ENCODE measurements at regions not wholly inside any gene's neighbourhood (a gene's known extent, or its start where the extent isn't known, plus 50 kb on each side); places are given as distances from the start of the nearest gene placed in this dataset.

DNA sequence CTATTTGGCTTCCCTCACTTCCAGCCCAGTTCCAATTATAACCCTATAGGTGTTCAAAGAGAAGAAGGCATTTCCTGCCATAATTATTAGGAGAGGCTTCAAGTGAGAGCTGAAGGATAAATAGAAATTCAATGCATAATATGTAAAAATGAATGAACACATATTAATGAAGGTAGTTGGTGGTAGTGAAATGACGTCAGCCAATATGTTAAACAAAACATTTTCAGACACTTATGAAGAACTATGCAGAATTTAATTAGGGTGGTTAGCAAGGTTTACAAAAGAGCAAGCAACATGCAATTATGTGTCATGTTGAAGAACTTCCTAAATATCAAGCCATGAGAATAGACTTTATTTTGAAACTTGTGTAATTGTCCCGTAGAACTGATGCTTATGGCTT lies 858.8 kb upstream of the DDX18 start:
- TF ChIP-seq, protein P1, sequence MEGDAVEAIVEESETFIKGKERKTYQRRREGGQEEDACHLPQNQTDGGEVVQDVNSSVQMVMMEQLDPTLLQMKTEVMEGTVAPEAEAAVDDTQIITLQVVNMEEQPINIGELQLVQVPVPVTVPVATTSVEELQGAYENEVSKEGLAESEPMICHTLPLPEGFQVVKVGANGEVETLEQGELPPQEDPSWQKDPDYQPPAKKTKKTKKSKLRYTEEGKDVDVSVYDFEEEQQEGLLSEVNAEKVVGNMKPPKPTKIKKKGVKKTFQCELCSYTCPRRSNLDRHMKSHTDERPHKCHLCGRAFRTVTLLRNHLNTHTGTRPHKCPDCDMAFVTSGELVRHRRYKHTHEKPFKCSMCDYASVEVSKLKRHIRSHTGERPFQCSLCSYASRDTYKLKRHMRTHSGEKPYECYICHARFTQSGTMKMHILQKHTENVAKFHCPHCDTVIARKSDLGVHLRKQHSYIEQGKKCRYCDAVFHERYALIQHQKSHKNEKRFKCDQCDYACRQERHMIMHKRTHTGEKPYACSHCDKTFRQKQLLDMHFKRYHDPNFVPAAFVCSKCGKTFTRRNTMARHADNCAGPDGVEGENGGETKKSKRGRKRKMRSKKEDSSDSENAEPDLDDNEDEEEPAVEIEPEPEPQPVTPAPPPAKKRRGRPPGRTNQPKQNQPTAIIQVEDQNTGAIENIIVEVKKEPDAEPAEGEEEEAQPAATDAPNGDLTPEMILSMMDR (conservative IDR thresholded peaks at IDR 0.05; ENCODE audit: low read depth in 2 of 2) = no peak
- TF ChIP-seq, protein P2, sequence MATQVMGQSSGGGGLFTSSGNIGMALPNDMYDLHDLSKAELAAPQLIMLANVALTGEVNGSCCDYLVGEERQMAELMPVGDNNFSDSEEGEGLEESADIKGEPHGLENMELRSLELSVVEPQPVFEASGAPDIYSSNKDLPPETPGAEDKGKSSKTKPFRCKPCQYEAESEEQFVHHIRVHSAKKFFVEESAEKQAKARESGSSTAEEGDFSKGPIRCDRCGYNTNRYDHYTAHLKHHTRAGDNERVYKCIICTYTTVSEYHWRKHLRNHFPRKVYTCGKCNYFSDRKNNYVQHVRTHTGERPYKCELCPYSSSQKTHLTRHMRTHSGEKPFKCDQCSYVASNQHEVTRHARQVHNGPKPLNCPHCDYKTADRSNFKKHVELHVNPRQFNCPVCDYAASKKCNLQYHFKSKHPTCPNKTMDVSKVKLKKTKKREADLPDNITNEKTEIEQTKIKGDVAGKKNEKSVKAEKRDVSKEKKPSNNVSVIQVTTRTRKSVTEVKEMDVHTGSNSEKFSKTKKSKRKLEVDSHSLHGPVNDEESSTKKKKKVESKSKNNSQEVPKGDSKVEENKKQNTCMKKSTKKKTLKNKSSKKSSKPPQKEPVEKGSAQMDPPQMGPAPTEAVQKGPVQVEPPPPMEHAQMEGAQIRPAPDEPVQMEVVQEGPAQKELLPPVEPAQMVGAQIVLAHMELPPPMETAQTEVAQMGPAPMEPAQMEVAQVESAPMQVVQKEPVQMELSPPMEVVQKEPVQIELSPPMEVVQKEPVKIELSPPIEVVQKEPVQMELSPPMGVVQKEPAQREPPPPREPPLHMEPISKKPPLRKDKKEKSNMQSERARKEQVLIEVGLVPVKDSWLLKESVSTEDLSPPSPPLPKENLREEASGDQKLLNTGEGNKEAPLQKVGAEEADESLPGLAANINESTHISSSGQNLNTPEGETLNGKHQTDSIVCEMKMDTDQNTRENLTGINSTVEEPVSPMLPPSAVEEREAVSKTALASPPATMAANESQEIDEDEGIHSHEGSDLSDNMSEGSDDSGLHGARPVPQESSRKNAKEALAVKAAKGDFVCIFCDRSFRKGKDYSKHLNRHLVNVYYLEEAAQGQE (IDR thresholded peaks at IDR 0.05; ENCODE audit: unreplicated experiment) = no peak
- TF ChIP-seq EZH2 (IDR thresholded peaks at IDR 0.05; ENCODE audit: low read depth, unreplicated experiment) = no peak
